HG02678 (cell line): ENCODE measurements at regions not wholly inside any gene's neighbourhood (a gene's known extent, or its start where the extent isn't known, plus 50 kb on each side); places are given as distances from the start of the nearest gene placed in this dataset.

Experiments
- ATAC-seq: cut with Tn5 transposase; IDR thresholded peaks from one replicate; pipeline ENCODE4 v1.9.1; 2021; ENCODE audit warnings: mild to moderate bottlenecking, moderate library complexity; ENCODE audit not compliant: unreplicated experiment

GRCh38 chr6:43838276-43839036 lies 68.4 kb downstream of the VEGFA start:
- no peak for ATAC-seq

DNA sequence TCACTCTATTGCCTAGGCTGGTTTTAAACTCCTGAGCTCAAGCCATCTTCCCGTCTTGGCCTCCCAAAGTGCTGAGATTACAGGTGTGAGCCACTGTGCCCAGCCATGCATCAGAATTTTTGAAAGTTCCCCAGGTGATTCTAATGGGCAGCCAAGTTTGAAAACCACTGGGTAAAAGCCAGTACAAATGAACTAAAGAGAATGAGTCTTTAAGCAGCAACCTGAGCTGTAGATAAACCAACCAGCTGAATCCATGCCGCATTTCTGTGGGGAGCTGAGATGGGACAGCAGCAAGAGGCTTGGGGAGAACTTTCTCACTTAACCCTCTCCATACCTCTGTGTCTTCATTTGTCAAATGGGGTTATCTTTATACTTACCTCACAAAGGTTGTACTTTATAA lies 67.5 kb downstream of the VEGFA start:
- no peak for ATAC-seq

- no peak for ATAC-seq
Observed at GRCh38 chr6:43836507-43837240, 66.7 kb downstream of the VEGFA start.
